Body of pancreas (tissue), 4 donors: ENCODE measurements at regions not wholly inside any gene's neighbourhood (a gene's known extent, or its start where the extent isn't known, plus 50 kb on each side); places are given as distances from the start of the nearest gene placed in this dataset.

Experiments
- ATAC-seq: fragments of 150-250 bp; one replicate; pipeline ENCODE4 v1.9.1; 2016
- DNase-seq, 4 donors: peaks; one replicate each; pipeline ENCODE4 v3.0.0-alpha.2; 2019
- H3K27ac ChIP-seq, 4 donors: fragments of 200-600 bp; sonication (generic); 1 replicate in 3 of 4; 2 replicates in 1 of 4; pipeline versions ENCODE4 v1.5.1 to v1.6.1; 2016 to 2019; ENCODE audit warnings: mild to moderate bottlenecking in 1 of 4, mixed read lengths in 1 of 4, moderate library complexity in 1 of 4
- H3K27me3 ChIP-seq, 2 donors: fragments of 200-600 bp; sonication (generic); one replicate each; pipeline ENCODE4 v1.6.0; 2016; ENCODE audit warnings: mild to moderate bottlenecking in 1 of 2
- H3K36me3 ChIP-seq, 2 donors: fragments of 200-600 bp; sonication (generic); replicated peaks in 1 of 2; 2 replicates each; pipeline ENCODE4 v1.5.1; 2016; ENCODE audit warnings: low read depth in 2 of 2; ENCODE audit not compliant: insufficient read depth in 1 of 2
- H3K4me1 ChIP-seq: fragments of 200-600 bp; sonication (generic); one replicate; pipeline ENCODE4 v1.6.0; 2016
- H3K4me3 ChIP-seq, 2 donors: fragments of 200-600 bp; sonication (generic); 1 replicate in 1 of 2; 2 replicates in 1 of 2; pipeline ENCODE4 v1.5.1; 2016 to 2019
- H3K9me3 ChIP-seq, 3 donors: fragments of 200-600 bp; sonication (generic); 1 replicate in 2 of 3; 2 replicates in 1 of 3; pipeline ENCODE4 v1.5.1; 2016
- CTCF ChIP-seq, 7 experiments: fragments of 450-650 bp in 4 of 7; fragments of 200-600 bp in 3 of 7; sonication (generic) in 3 of 7; IDR thresholded peaks; one replicate each; pipeline ENCODE4 v1.5.1; 2016 to 2019; ENCODE audit warnings: antibody characterized with exemption in 7 of 7
- POLR2A ChIP-seq, 3 donors: fragments of 450-650 bp; IDR thresholded peaks; one replicate each; pipeline ENCODE4 v1.6.1; 2016; ENCODE audit warnings: antibody characterized with exemption in 3 of 3, mild to moderate bottlenecking in 2 of 3
- WGBS, 2 donors: methylation state at CpG; one replicate each; pipeline ENCODE4 v1.1.5; 2017; 5-methylcytosine and 5-hydroxymethylcytosine counted together
- intact Hi-C: fragments of 100-400 bp; cut with DNase I; formaldehyde crosslinking; loops from one replicate; pipeline ENCODE4 v1.15.1; 2023

GRCh38 chr12:92079054-92079385 lies 66.6 kb downstream of the BTG1 start:
- ATAC-seq (peak; percentile 41), DNase-seq (no peak)

GRCh38 chr12:92078167-92079053 lies 67.2 kb downstream of the BTG1 start:
- no peaks in the 10 kb centered on the region for H3K27me3 ChIP-seq
- peaks cover 50% of the 10 kb centered on the region for H3K4me1 ChIP-seq
- peak; percentile 36 for ATAC-seq
- no peak for DNase-seq
- H3K36me3 ChIP-seq: no peaks in the 10 kb centered on the region
- WGBS, 2 donors: 51 to 61% methylated on average over 4 of the region's 4 CpGs
- peak overlapping the region in 3 of 4 donors; percentile 13 to 51 (median 42) for H3K27ac ChIP-seq
- H3K4me3 ChIP-seq: no peak overlapping the region
- intact Hi-C loops: loop anchor here (10.0 kb wide), 1 partner anchor 56 kb away; no protein-coding TSS in a partner anchor
- no peak for TF ChIP-seq CTCF (IDR thresholded peaks at IDR 0.05)
- no peak for TF ChIP-seq POLR2A (IDR thresholded peaks at IDR 0.05)
- H3K9me3 ChIP-seq: no peaks in the 10 kb centered on the region

More at GRCh38 chr12:92079054-92079385, 66.6 kb downstream of the BTG1 start:
- Histone ChIP-seq H3K27ac (peak overlapping the region in 1 of 4 donors; percentile 51), H3K4me1 (peaks cover 50% of the 10 kb centered on the region), H3K9me3 (no peaks in the 10 kb centered on the region), H3K27me3 (no peaks in the 10 kb centered on the region), H3K36me3 (no peaks in the 10 kb centered on the region), H3K4me3 (no peak overlapping the region)
- intact Hi-C loops: loop anchor here (10.0 kb wide), 1 partner anchor 56 kb away; no protein-coding TSS in a partner anchor
- TF ChIP-seq CTCF (IDR thresholded peaks at IDR 0.05) (no peak), POLR2A (IDR thresholded peaks at IDR 0.05) (no peak)

GRCh38 chr12:92077530-92077929 lies 68.1 kb downstream of the BTG1 start:
- 74 to 81% methylated on average over 1 of the region's 1 CpG for WGBS, 2 donors
- DNase-seq (no peak), ATAC-seq (no peak)
- intact Hi-C loops: loop anchor here (10.0 kb wide), 1 partner anchor 57 kb away; no protein-coding TSS in a partner anchor
- H3K27me3 ChIP-seq: no peaks in the 10 kb centered on the region
- H3K27ac ChIP-seq: peak overlapping the region in 3 of 4 donors; percentile 13 to 68 (median 51)
- no peak for TF ChIP-seq POLR2A (IDR thresholded peaks at IDR 0.05)
- TF ChIP-seq CTCF (IDR thresholded peaks at IDR 0.05): no peak
- peaks cover 50% of the 10 kb centered on the region for H3K4me1 ChIP-seq
- no peak overlapping the region for H3K4me3 ChIP-seq
- no peaks in the 10 kb centered on the region for H3K9me3 ChIP-seq
- H3K36me3 ChIP-seq: no peaks in the 10 kb centered on the region

GRCh38 chr12:92076101-92076500 lies 69.5 kb downstream of the BTG1 start:
- Histone ChIP-seq H3K27ac (peak overlapping the region in 3 of 4 donors; percentile 13 to 68 (median 51)), H3K27me3 (no peaks in the 10 kb centered on the region), H3K4me3 (no peak overlapping the region), H3K9me3 (no peaks in the 10 kb centered on the region), H3K4me1 (peaks cover 60% of the 10 kb centered on the region), H3K36me3 (no peaks in the 10 kb centered on the region)
- no peak for ATAC-seq
- no peak for DNase-seq
- no peak for TF ChIP-seq POLR2A (IDR thresholded peaks at IDR 0.05)
- TF ChIP-seq CTCF (IDR thresholded peaks at IDR 0.05): no peak
- intact Hi-C loops: loop anchor here (10.0 kb wide), 1 partner anchor 59 kb away; no protein-coding TSS in a partner anchor
